CD4-positive, alpha-beta T cell treated with Interleukin-21 for 1 hour (primary cell): ENCODE measurements at regions not wholly inside any gene's neighbourhood (a gene's known extent, or its start where the extent isn't known, plus 50 kb on each side); places are given as distances from the start of the nearest gene placed in this dataset.
"Not testable (repeated sequence)": the region's sequence is repeated elsewhere in the genome, so short reads cannot be mapped to it uniquely, and the experiment has no call there.

ENCODE experiments used
- DNase-seq: peaks from one replicate; pipeline ENCODE4 v3.0.0-alpha.2; 2020

GRCh38 chr7:85710960-85711359, 524.1 kb upstream of the SEMA3D start:
- no peak for DNase-seq

- DNase-seq: no peak
Observed at GRCh38 chr7:85708221-85708620, 521.4 kb upstream of the SEMA3D start.

- DNase-seq: no peak
Observed at GRCh38 chr7:85705076-85705475, 518.2 kb upstream of the SEMA3D start.

GRCh38 chr7:85703251-85704010, 516.6 kb upstream of the SEMA3D start:
- DNase-seq: no peak

- no peak for DNase-seq
Observed at GRCh38 chr7:85702348-85702747, 515.5 kb upstream of the SEMA3D start.

- DNase-seq: no peak
Observed at GRCh38 chr7:85699482-85699881, 512.6 kb upstream of the SEMA3D start.

GRCh38 chr7:85695533-85695932, 508.7 kb upstream of the SEMA3D start:
- no peak for DNase-seq

- no peak for DNase-seq
Observed at GRCh38 chr7:85695041-85695440, 508.2 kb upstream of the SEMA3D start.

- DNase-seq: no peak
Observed at GRCh38 chr7:85693326-85693725, 506.5 kb upstream of the SEMA3D start.

- DNase-seq: no peak
Observed at GRCh38 chr7:85688712-85689111, 501.9 kb upstream of the SEMA3D start.

- no peak for DNase-seq
Observed at GRCh38 chr7:85686401-85687181, 499.7 kb upstream of the SEMA3D start.

- DNase-seq: no peak
Observed at GRCh38 chr7:85685901-85686300, 499.0 kb upstream of the SEMA3D start.

- no peak for DNase-seq
Observed at GRCh38 chr7:85682833-85683620, 496.2 kb upstream of the SEMA3D start.

- no peak for DNase-seq
Observed at GRCh38 chr7:85681241-85681640, 494.4 kb upstream of the SEMA3D start.

GRCh38 chr7:85675093-85675492, 488.2 kb upstream of the SEMA3D start:
- DNase-seq: not testable (repeated sequence)

- DNase-seq: no peak
Observed at GRCh38 chr7:85673876-85674275, 487.0 kb upstream of the SEMA3D start.

GRCh38 chr7:85669225-85669624, 482.4 kb upstream of the SEMA3D start:
- no peak for DNase-seq

GRCh38 chr7:85664341-85664740, 477.5 kb upstream of the SEMA3D start:
- DNase-seq: no peak

- DNase-seq: no peak
Observed at GRCh38 chr7:85659364-85659763, 472.5 kb upstream of the SEMA3D start.

- DNase-seq: no peak
Observed at GRCh38 chr7:85655252-85655651, 468.4 kb upstream of the SEMA3D start.

GRCh38 chr7:85644272-85644671, 457.4 kb upstream of the SEMA3D start:
- no peak for DNase-seq

GRCh38 chr7:85641331-85641730, 454.5 kb upstream of the SEMA3D start:
- no peak for DNase-seq

GRCh38 chr7:85638394-85638793, 451.5 kb upstream of the SEMA3D start:
- no peak for DNase-seq

- DNase-seq: no peak
Observed at GRCh38 chr7:85634951-85635350, 448.1 kb upstream of the SEMA3D start.
